H9 (cell line): ENCODE measurements at regions not wholly inside any gene's neighbourhood (a gene's known extent, or its start where the extent isn't known, plus 50 kb on each side); places are given as distances from the start of the nearest gene placed in this dataset.

Experiments
- DNase-seq: peaks from one replicate; pipeline ENCODE4 v3.0.0-alpha.2; 2017
- H2AFZ ChIP-seq: one replicate; pipeline ENCODE4 v1.6.1; 2013; ENCODE audit warnings: mild to moderate bottlenecking, low read length, control low read depth, moderate library complexity
- H2AK5ac ChIP-seq: 2 replicates; pipeline ENCODE4 v1.6.1; 2013; ENCODE audit warnings: low read length, control low read depth, mixed read lengths; ENCODE audit not compliant: insufficient read length
- H2BK120ac ChIP-seq: one replicate; pipeline ENCODE4 v1.6.1; 2013; ENCODE audit warnings: low read depth, mild to moderate bottlenecking, low read length, control low read depth, inconsistent platforms; ENCODE audit not compliant: poor library complexity, severe bottlenecking
- H2BK12ac ChIP-seq: 2 replicates; pipeline ENCODE4 v1.6.1; 2013; ENCODE audit warnings: low read length, control low read depth, mixed read lengths, low read depth; ENCODE audit not compliant: insufficient read length
- H2BK15ac ChIP-seq: 2 replicates; pipeline ENCODE4 v1.6.1; 2013; ENCODE audit warnings: low read depth, low read length, control low read depth
- H2BK20ac ChIP-seq: one replicate; pipeline ENCODE4 v1.6.1; 2013; ENCODE audit warnings: low read depth, mild to moderate bottlenecking, low read length, control low read depth, inconsistent platforms; ENCODE audit not compliant: poor library complexity, severe bottlenecking
- H2BK5ac ChIP-seq: 2 replicates; pipeline ENCODE4 v1.6.1; 2013; ENCODE audit warnings: low read length, control low read depth, mixed read lengths; ENCODE audit not compliant: insufficient read length
- H3K14ac ChIP-seq: 2 replicates; pipeline ENCODE4 v1.6.1; 2013; ENCODE audit warnings: low read length, control low read depth; ENCODE audit not compliant: insufficient read depth
- H3K18ac ChIP-seq: 2 replicates; pipeline ENCODE4 v1.6.1; 2013; ENCODE audit warnings: low read depth, mild to moderate bottlenecking, mixed read lengths, low read length, control low read depth; ENCODE audit not compliant: insufficient read length
- H3K23ac ChIP-seq: 2 replicates; pipeline ENCODE4 v1.6.1; 2013; ENCODE audit warnings: low read length, control low read depth, mixed read lengths, low read depth; ENCODE audit not compliant: insufficient read length
- H3K23me2 ChIP-seq: 2 replicates; pipeline ENCODE4 v1.6.1; 2013; ENCODE audit warnings: low read depth, mild to moderate bottlenecking, mixed read lengths, low read length, control low read depth; ENCODE audit not compliant: insufficient read length, poor library complexity, severe bottlenecking
- H3K27ac ChIP-seq: 2 replicates; pipeline ENCODE4 v1.5.1; 2013; ENCODE audit warnings: low read length, control low read depth, mixed read lengths, low read depth; ENCODE audit not compliant: insufficient read length
- H3K27me3 ChIP-seq: 2 replicates; pipeline ENCODE4 v1.6.1; 2013; ENCODE audit warnings: low read length, control low read depth, inconsistent platforms; ENCODE audit not compliant: insufficient read depth
- H3K4ac ChIP-seq: 2 replicates; pipeline ENCODE4 v1.6.1; 2013; ENCODE audit warnings: low read depth, mild to moderate bottlenecking, control low read depth, inconsistent platforms, low read length, moderate library complexity
- H3K4me1 ChIP-seq: 2 replicates; pipeline ENCODE4 v1.6.1; 2013; ENCODE audit warnings: low read length, control low read depth, inconsistent platforms; ENCODE audit not compliant: insufficient read depth
- H3K4me2 ChIP-seq: 2 replicates; pipeline ENCODE4 v1.6.1; 2013; ENCODE audit warnings: low read length, control low read depth, mixed read lengths; ENCODE audit not compliant: insufficient read length, insufficient read depth
- H3K56ac ChIP-seq: 2 replicates; pipeline ENCODE4 v1.6.1; 2013; ENCODE audit warnings: low read depth, mild to moderate bottlenecking, mixed read lengths, low read length, control low read depth; ENCODE audit not compliant: insufficient read length
- H3K79me1 ChIP-seq: 2 replicates; pipeline ENCODE4 v1.6.1; 2013; ENCODE audit warnings: low read depth, mild to moderate bottlenecking, moderate library complexity, low read length, control low read depth, inconsistent platforms; ENCODE audit not compliant: insufficient read depth, poor library complexity, severe bottlenecking
- H3K79me2 ChIP-seq: 2 replicates; pipeline ENCODE4 v1.6.1; 2013; ENCODE audit warnings: low read length, control low read depth, inconsistent platforms; ENCODE audit not compliant: insufficient read depth
- H3K9ac ChIP-seq: 2 replicates; pipeline ENCODE4 v1.6.1; 2013; ENCODE audit warnings: low read length, control low read depth, mixed read lengths; ENCODE audit not compliant: insufficient read length; ENCODE audit errors: extremely low read depth
- H3K9me3 ChIP-seq: one replicate; pipeline ENCODE4 v1.6.1; 2013; ENCODE audit warnings: low read depth, low read length, inconsistent platforms; ENCODE audit not compliant: control insufficient read depth
- H3T11ph ChIP-seq: one replicate; pipeline ENCODE4 v1.6.1; 2013; ENCODE audit warnings: mild to moderate bottlenecking, low read length, control low read depth, inconsistent platforms
- H4K20me1 ChIP-seq: one replicate; pipeline ENCODE4 v1.6.1; 2013; ENCODE audit not compliant: control insufficient read depth, insufficient read length, insufficient read depth
- H4K5ac ChIP-seq: 2 replicates; pipeline ENCODE4 v1.6.1; 2013; ENCODE audit warnings: low read depth, mild to moderate bottlenecking, mixed read lengths, low read length, control low read depth; ENCODE audit not compliant: insufficient read length
- H4K8ac ChIP-seq: replicated peaks from 2 replicates; pipeline ENCODE4 v1.6.1; 2013; ENCODE audit warnings: low read length, control low read depth, mixed read lengths, low read depth; ENCODE audit not compliant: insufficient read length
- H4K91ac ChIP-seq: 2 replicates; pipeline ENCODE4 v1.6.1; 2013; ENCODE audit warnings: low read depth, mild to moderate bottlenecking, moderate library complexity, mixed read lengths, low read length, control low read depth; ENCODE audit not compliant: insufficient read length
- H3K27ac Mint-ChIP-seq, 3 experiments: 2 replicates in 2 of 3; 3 replicates in 1 of 3; pipeline ENCODE4 v1.8.0; 2020 to 2021; ENCODE audit warnings: mixed read lengths in 3 of 3, mild to moderate bottlenecking in 1 of 3, moderate library complexity in 1 of 3
- H3K27me3 Mint-ChIP-seq: 2 replicates; pipeline ENCODE4 v1.8.0; 2021; ENCODE audit warnings: low read depth, mild to moderate bottlenecking, moderate library complexity, mixed read lengths
- H3K36me3 Mint-ChIP-seq, 3 experiments: 2 replicates in 2 of 3; 3 replicates in 1 of 3; pipeline ENCODE4 v1.8.0; 2020 to 2021; ENCODE audit warnings: low read depth in 3 of 3, mixed read lengths in 3 of 3; ENCODE audit not compliant: insufficient read depth in 1 of 3
- H3K4me1 Mint-ChIP-seq, 2 experiments: 2 replicates each; pipeline ENCODE4 v1.8.0; 2020; ENCODE audit warnings: mixed read lengths in 2 of 2
- H3K4me3 Mint-ChIP-seq, 2 experiments: 2 replicates in 1 of 2; 3 replicates in 1 of 2; pipeline ENCODE4 v1.8.0; 2020 to 2021; ENCODE audit warnings: mild to moderate bottlenecking in 2 of 2, mixed read lengths in 2 of 2, moderate library complexity in 1 of 2
- H3K9me3 Mint-ChIP-seq, 2 experiments: 2 replicates in 1 of 2; 3 replicates in 1 of 2; pipeline ENCODE4 v1.8.0; 2020; ENCODE audit warnings: mild to moderate bottlenecking in 2 of 2, mixed read lengths in 2 of 2, moderate library complexity in 1 of 2
- WGBS: extraction: QIAGEN DNeasy Blood & Tissue Kit; methylation state at CpG from one replicate; pipeline ENCODE4 v1.1.7; 2013; ENCODE audit warnings: missing lambda C conversion rate, low lambda C conversion rate, mixed read lengths; ENCODE audit not compliant: insufficient read length; ENCODE audit errors: extremely low coverage; 5-methylcytosine and 5-hydroxymethylcytosine counted together
- TF ChIP-seq, protein P1 (sequence below): fragments of 200-600 bp; sonication (generic); conservative IDR thresholded peaks from 3 replicates; pipeline ENCODE4 v1.8.0; 2021; ENCODE audit warnings: antibody characterized with exemption, mild to moderate bottlenecking

DNA sequence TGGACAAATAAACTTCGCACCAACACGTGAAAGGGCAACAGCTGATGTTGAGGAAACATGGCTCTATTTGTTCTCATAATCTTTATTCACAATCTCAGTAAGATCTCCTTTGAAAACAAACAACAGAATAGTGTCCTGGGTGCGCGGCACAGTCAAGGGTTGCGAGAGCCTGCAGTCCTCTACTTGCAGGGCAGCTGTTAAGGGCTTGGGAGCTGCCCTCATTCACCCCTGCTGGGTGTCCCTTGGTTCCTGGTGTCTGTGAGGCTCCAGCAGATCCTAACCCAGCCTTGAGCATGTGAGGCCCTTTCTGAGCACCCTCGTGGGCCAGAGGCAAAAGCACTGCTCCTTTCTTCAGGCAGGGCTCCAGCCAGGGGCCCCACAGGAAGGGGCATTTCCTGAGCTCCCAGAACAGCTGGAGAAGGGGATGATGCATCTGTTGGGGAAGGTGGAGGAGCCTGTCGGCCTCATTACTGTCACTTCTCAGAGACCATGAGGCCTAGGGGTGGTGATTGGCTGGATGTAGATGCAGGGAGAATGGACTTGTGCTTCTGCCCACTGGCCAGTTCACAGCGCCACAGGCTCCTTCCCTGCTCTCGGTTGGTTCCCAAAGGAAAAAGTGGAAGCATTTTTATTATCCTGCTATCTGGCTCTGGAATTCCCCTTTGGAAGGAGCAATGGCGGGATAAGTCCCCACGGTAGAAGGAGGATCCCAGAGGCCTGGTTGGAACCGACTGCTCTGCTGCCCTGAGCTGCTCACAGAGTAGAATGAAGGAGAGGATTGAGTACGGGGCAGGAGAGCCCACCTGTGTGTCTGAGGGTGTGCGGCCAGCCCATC lies 51.9 kb upstream of the KLF13 start:
- Histone ChIP-seq H3K4me1 (no peaks in the 10 kb centered on the region), H3K4ac (no peak overlapping the region), H2AK5ac (no peak overlapping the region), H3K9me3 (no peaks in the 10 kb centered on the region), H2BK15ac (no peak overlapping the region), H3T11ph (no peak overlapping the region), H3K4me2 (no peak overlapping the region), H3K27me3 (no peaks in the 10 kb centered on the region), H2BK20ac (no peak overlapping the region), H3K79me1 (no peaks in the 10 kb centered on the region), H3K23me2 (no peaks in the 10 kb centered on the region), H4K91ac (no peak overlapping the region), H2BK5ac (no peak overlapping the region), H2AFZ (no peak overlapping the region), H4K20me1 (no peaks in the 10 kb centered on the region), H2BK12ac (no peak overlapping the region), H4K8ac (no peak overlapping the region), H3K9ac (no peak overlapping the region), H4K5ac (no peak overlapping the region), H3K18ac (no peak overlapping the region), H3K56ac (no peak overlapping the region), H2BK120ac (no peak overlapping the region), H3K23ac (no peak overlapping the region), H3K79me2 (no peaks in the 10 kb centered on the region), H3K27ac (no peak overlapping the region), H3K14ac (no peak overlapping the region)
- DNase-seq = peak; percentile 23
- no peaks in the 10 kb centered on the region for H3K36me3 Mint-ChIP-seq
- H3K4me1 Mint-ChIP-seq = peaks cover 16 to 29% of the 10 kb centered on the region in 2 experiments
- no peak overlapping the region for H3K4me3 Mint-ChIP-seq
- no CpG with 5 or more reads among the region's 14 CpGs for WGBS
- no peaks in the 10 kb centered on the region; a peak in 1 of 5 replicates for H3K9me3 Mint-ChIP-seq
- TF ChIP-seq, protein P1, sequence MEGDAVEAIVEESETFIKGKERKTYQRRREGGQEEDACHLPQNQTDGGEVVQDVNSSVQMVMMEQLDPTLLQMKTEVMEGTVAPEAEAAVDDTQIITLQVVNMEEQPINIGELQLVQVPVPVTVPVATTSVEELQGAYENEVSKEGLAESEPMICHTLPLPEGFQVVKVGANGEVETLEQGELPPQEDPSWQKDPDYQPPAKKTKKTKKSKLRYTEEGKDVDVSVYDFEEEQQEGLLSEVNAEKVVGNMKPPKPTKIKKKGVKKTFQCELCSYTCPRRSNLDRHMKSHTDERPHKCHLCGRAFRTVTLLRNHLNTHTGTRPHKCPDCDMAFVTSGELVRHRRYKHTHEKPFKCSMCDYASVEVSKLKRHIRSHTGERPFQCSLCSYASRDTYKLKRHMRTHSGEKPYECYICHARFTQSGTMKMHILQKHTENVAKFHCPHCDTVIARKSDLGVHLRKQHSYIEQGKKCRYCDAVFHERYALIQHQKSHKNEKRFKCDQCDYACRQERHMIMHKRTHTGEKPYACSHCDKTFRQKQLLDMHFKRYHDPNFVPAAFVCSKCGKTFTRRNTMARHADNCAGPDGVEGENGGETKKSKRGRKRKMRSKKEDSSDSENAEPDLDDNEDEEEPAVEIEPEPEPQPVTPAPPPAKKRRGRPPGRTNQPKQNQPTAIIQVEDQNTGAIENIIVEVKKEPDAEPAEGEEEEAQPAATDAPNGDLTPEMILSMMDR = no peak
- H3K27me3 Mint-ChIP-seq = peaks cover 6% of the 10 kb centered on the region
- no peak overlapping the region for H3K27ac Mint-ChIP-seq
